Small intestine (tissue), 7 donors: ENCODE measurements at regions not wholly inside any gene's neighbourhood (a gene's known extent, or its start where the extent isn't known, plus 50 kb on each side); places are given as distances from the start of the nearest gene placed in this dataset.
"Not testable (repeated sequence)": the region's sequence is repeated elsewhere in the genome, so short reads cannot be mapped to it uniquely, and the experiment has no call there.

Experiments
- DNase-seq, 2 donors: peaks; one replicate each; pipeline versions ENCODE4 v3.0.0 to v3.0.0-alpha.2; 2013
- FAIRE-seq: peaks from 2 replicates; lab custom pipeline; 2012; peaks lifted over from hg19 to GRCh38; lab: Jason Lieb, UNC
- H3K27ac ChIP-seq, 3 donors: one replicate each; pipeline ENCODE4 v1.5.1; 2013; ENCODE audit warnings: low read length in 2 of 3, mild to moderate bottlenecking in 2 of 3, control low read depth in 1 of 3, inconsistent platforms in 1 of 3, low read depth in 1 of 3, moderate library complexity in 1 of 3
- H3K27me3 ChIP-seq, 3 donors: one replicate each; pipeline ENCODE4 v1.6.1; 2013; ENCODE audit warnings: low read length in 3 of 3, inconsistent platforms in 1 of 3; ENCODE audit not compliant: control insufficient read depth in 3 of 3, insufficient read depth in 3 of 3
- H3K36me3 ChIP-seq, 3 donors: one replicate each; pipeline ENCODE4 v1.6.1; 2013; ENCODE audit warnings: low read length in 3 of 3, inconsistent platforms in 1 of 3, low read depth in 1 of 3, mild to moderate bottlenecking in 1 of 3, moderate library complexity in 1 of 3; ENCODE audit not compliant: control insufficient read depth in 3 of 3, insufficient read depth in 2 of 3
- H3K4me1 ChIP-seq, 3 donors: one replicate each; pipeline ENCODE4 v1.6.1; 2013; ENCODE audit warnings: low read length in 2 of 3, inconsistent platforms in 1 of 3, low read depth in 1 of 3, mild to moderate bottlenecking in 1 of 3, moderate library complexity in 1 of 3; ENCODE audit not compliant: control insufficient read depth in 3 of 3, insufficient read depth in 2 of 3
- H3K4me3 ChIP-seq, 3 donors: one replicate each; pipeline ENCODE4 v1.5.1; 2013; ENCODE audit warnings: low read length in 3 of 3, control low read depth in 1 of 3, inconsistent platforms in 1 of 3, low read depth in 1 of 3, mild to moderate bottlenecking in 1 of 3, moderate library complexity in 1 of 3
- H3K9me3 ChIP-seq, 2 donors: one replicate each; pipeline ENCODE4 v1.6.1; 2013; ENCODE audit warnings: low read depth in 1 of 2, low read length in 1 of 2; ENCODE audit not compliant: control insufficient read depth in 2 of 2, insufficient read depth in 1 of 2
- WGBS, 3 donors: extraction: QIAGEN DNeasy Blood & Tissue Kit; methylation state at CpG; one replicate each; pipeline ENCODE4 v1.1.7; 2013; 5-methylcytosine and 5-hydroxymethylcytosine counted together
- donor health status: healthy with polysubstance abuse.
- donor health status: control.
- donor health status: control.
- donor health status: Bipolar disorder and iron deficiency.
- donor health status: healthy.

- DNase-seq (no peak), FAIRE-seq (no peak)
- Histone ChIP-seq H3K9me3 (no peaks in the 10 kb centered on the region), H3K27ac (no peak overlapping the region), H3K27me3 (no peaks in the 10 kb centered on the region), H3K36me3 (no peaks in the 10 kb centered on the region), H3K4me1 (no peaks in the 10 kb centered on the region), H3K4me3 (no peak overlapping the region)
- 59 to 80% (median 63%) methylated on average over 1 of the region's 1 CpG for WGBS, 3 donors
These were observed 116.7 kb upstream of the PLCL2 start for GRCh38 chr3:16768014-16768413.

- Histone ChIP-seq H3K9me3 (no peaks in the 10 kb centered on the region), H3K4me3 (no peak overlapping the region), H3K27me3 (no peaks in the 10 kb centered on the region), H3K36me3 (no peaks in the 10 kb centered on the region), H3K4me1 (no peaks in the 10 kb centered on the region), H3K27ac (no peak overlapping the region)
- DNase-seq, result no peak
- FAIRE-seq, result no peak
- 80 to 91% (median 85%) methylated on average over 1 of the region's 1 CpG for WGBS, 3 donors
These were observed 115.8 kb upstream of the PLCL2 start for GRCh38 chr3:16768956-16769355.

- H3K27me3 ChIP-seq, result no peaks in the 10 kb centered on the region
- no peak overlapping the region for H3K27ac ChIP-seq
- FAIRE-seq, result no peak
- no peaks in the 10 kb centered on the region for H3K36me3 ChIP-seq
- no peaks in the 10 kb centered on the region for H3K4me1 ChIP-seq
- H3K9me3 ChIP-seq, result no peaks in the 10 kb centered on the region
- DNase-seq, result no peak
- WGBS, 3 donors, result 86 to 90% (median 88%) methylated on average over 4 of the region's 4 CpGs
- H3K4me3 ChIP-seq, result no peak overlapping the region
These were observed 115.2 kb upstream of the PLCL2 start for GRCh38 chr3:16769525-16769924.

GRCh38 chr3:16770021-16770420 is 114.7 kb upstream of the PLCL2 start:
- Histone ChIP-seq H3K4me3 (no peak overlapping the region), H3K36me3 (no peaks in the 10 kb centered on the region), H3K27me3 (no peaks in the 10 kb centered on the region), H3K9me3 (no peaks in the 10 kb centered on the region), H3K27ac (no peak overlapping the region), H3K4me1 (no peaks in the 10 kb centered on the region)
- DNase-seq (no peak), FAIRE-seq (no peak)
- 64 to 71% (median 66%) methylated on average over 5 of the region's 5 CpGs for WGBS, 3 donors

GRCh38 chr3:16770792-16771191 is 114.0 kb upstream of the PLCL2 start:
- FAIRE-seq, result no peak
- H3K27ac ChIP-seq, result no peak overlapping the region
- H3K9me3 ChIP-seq, result no peaks in the 10 kb centered on the region
- no peak overlapping the region for H3K4me3 ChIP-seq
- 72 to 74% (median 73%) methylated on average over 4 of the region's 4 CpGs for WGBS, 3 donors
- H3K27me3 ChIP-seq, result no peaks in the 10 kb centered on the region
- H3K36me3 ChIP-seq, result no peaks in the 10 kb centered on the region
- DNase-seq, result no peak
- no peaks in the 10 kb centered on the region for H3K4me1 ChIP-seq

- not testable (repeated sequence) for H3K36me3 ChIP-seq, H3K27me3 ChIP-seq, FAIRE-seq, H3K9me3 ChIP-seq, H3K4me1 ChIP-seq, H3K4me3 ChIP-seq, DNase-seq, H3K27ac ChIP-seq
- WGBS, 3 donors, result 83 to 89% (median 89%) methylated on average over 14 to 15 of the region's 15 CpGs
These were observed 111.2 kb upstream of the PLCL2 start for GRCh38 chr3:16773594-16773993.

GRCh38 chr3:16774536-16774935 is 110.2 kb upstream of the PLCL2 start:
- not testable (repeated sequence) for H3K4me1 ChIP-seq, H3K36me3 ChIP-seq, H3K27me3 ChIP-seq, DNase-seq, H3K4me3 ChIP-seq, H3K9me3 ChIP-seq, FAIRE-seq, H3K27ac ChIP-seq
- 80 to 85% (median 82%) methylated on average over 10 to 11 of the region's 11 CpGs for WGBS, 3 donors

- Histone ChIP-seq H3K27me3 (no peaks in the 10 kb centered on the region), H3K36me3 (no peaks in the 10 kb centered on the region), H3K27ac (no peak overlapping the region), H3K4me3 (no peak overlapping the region), H3K9me3 (peaks cover 0 to 2% of the 10 kb centered on the region in 2 donors), H3K4me1 (no peaks in the 10 kb centered on the region)
- WGBS, 3 donors, result 75 to 90% (median 83%) methylated on average over 2 of the region's 2 CpGs
- DNase-seq, result no peak
- FAIRE-seq, result no peak
These were observed 99.8 kb upstream of the PLCL2 start for GRCh38 chr3:16784973-16785372.

- Histone ChIP-seq H3K27ac (no peak overlapping the region), H3K36me3 (no peaks in the 10 kb centered on the region), H3K27me3 (no peaks in the 10 kb centered on the region), H3K4me3 (no peak overlapping the region), H3K4me1 (no peaks in the 10 kb centered on the region), H3K9me3 (peaks cover 0 to 2% of the 10 kb centered on the region in 2 donors)
- WGBS, 3 donors, result 83 to 91% (median 89%) methylated on average over 1 of the region's 1 CpG
- no peak for DNase-seq
- no peak for FAIRE-seq
These were observed 99.3 kb upstream of the PLCL2 start for GRCh38 chr3:16785465-16785864.
